ENCODE measurements at regions not wholly inside any gene's neighbourhood (a gene's known extent, or its start where the extent isn't known, plus 50 kb on each side); places are given as distances from the start of the nearest gene placed in this dataset.
"Not testable (repeated sequence)": the region's sequence is repeated elsewhere in the genome, so short reads cannot be mapped to it uniquely, and the experiment has no call there.

DNA sequence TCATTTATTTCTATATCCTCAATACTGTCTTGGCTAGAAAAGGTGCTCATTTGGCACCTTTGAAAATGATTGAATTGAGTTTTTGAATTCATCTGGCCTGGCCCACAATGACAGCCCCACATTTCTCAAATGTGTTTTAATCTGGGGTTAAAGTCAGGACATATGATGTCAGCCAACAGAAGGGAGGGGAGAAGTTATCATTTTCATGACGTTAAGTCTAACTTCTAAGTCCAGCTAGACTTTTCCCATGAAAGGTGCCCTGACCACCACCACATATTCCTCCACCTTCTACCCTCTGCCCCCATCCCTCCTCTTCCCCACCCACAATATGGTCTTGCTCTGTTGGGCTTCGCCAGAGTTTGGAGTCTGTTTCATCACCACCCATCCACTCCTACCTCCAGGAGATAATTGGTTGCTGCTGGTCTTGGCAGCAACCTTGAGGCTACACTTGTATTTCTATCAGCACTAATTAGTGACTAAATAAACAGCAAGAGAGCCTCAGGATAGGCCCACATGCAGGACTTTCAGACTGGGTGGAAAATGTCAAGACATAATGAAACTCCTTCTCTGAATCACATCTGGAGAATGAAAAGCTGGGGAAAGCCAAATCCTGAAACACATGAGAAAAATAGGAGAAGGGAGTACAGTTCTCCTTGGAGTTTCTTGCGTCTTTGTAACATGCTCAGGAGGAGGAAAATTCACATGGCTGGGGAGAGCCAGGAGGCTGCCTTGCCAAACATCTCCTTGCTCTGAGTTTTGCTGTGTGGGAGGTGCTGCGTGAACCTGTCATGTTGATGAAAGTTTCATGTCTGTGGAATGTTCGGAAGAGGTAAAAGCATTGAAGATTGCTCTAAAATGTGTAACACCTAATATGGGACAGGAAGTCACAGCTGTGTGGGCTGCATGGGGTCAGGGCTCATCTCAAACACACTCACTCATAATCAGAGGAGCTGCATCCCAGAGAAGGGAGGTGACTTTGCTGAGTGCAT is 544.7 kb upstream of the KLF4 start:
- Histone ChIP-seq H3K36me3 (ENCODE audit: control insufficient read depth, insufficient read depth, low read length) (no peaks in the 10 kb centered on the region), H3K27me3 (ENCODE audit: control insufficient read depth, insufficient read depth, low read length) (no peaks in the 10 kb centered on the region), H3K4me3 (ENCODE audit: low read depth, low read length) (no peak overlapping the region)
- DNase-seq (ENCODE audit: low read depth) = no peak
- TF ChIP-seq, protein P1, sequence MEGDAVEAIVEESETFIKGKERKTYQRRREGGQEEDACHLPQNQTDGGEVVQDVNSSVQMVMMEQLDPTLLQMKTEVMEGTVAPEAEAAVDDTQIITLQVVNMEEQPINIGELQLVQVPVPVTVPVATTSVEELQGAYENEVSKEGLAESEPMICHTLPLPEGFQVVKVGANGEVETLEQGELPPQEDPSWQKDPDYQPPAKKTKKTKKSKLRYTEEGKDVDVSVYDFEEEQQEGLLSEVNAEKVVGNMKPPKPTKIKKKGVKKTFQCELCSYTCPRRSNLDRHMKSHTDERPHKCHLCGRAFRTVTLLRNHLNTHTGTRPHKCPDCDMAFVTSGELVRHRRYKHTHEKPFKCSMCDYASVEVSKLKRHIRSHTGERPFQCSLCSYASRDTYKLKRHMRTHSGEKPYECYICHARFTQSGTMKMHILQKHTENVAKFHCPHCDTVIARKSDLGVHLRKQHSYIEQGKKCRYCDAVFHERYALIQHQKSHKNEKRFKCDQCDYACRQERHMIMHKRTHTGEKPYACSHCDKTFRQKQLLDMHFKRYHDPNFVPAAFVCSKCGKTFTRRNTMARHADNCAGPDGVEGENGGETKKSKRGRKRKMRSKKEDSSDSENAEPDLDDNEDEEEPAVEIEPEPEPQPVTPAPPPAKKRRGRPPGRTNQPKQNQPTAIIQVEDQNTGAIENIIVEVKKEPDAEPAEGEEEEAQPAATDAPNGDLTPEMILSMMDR (IDR thresholded peaks at IDR 0.05; ENCODE audit: insufficient read depth, low read length, severe bottlenecking) = no peak
- peak; percentile 18 for FAIRE-seq

DNA sequence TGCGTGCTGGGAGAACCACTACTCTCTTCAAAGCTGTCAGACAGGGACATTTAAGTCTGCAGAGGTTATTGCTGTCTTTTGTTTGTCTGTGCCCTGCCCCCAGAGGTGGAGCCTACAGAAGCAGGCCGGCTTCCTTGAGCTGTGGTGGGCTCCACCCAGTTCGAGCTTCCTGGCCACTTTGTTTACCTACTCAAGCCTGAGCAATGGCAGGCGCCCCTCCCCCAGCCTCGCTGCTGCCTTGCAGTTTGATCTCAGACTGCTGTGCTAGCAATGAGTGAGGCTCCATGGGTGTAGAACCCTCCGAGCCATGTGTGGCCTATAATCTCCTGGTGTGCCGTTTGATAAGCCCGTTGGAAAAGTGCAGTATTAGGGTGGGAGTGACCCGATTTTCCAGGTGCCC is 542.5 kb upstream of the KLF4 start:
- H3K36me3 ChIP-seq (ENCODE audit: control insufficient read depth, insufficient read depth, low read length); FAIRE-seq; DNase-seq (ENCODE audit: low read depth); H3K4me3 ChIP-seq (ENCODE audit: low read depth, low read length); H3K27me3 ChIP-seq (ENCODE audit: control insufficient read depth, insufficient read depth, low read length): not testable (repeated sequence)

DNA sequence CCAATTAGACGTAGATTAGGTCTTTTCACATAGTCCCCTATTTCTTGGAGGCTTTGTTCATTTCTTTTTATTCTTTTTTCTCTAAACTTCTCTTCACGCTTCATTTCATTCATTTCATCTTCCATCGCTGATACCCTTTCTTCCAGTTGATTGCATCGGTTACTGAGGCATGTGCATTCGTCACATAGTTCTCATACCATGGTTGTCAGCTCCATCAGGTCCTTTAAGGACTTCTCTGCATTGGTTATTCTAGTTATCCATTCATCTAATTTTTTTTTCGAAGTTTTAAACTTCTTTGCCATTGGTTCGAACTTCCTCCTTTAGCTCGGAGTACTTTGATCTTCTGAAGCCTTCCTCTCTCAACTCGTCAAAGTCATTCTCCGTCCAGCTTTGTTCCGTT is 541.7 kb upstream of the KLF4 start:
- not testable (repeated sequence) for H3K36me3 ChIP-seq (ENCODE audit: control insufficient read depth, insufficient read depth, low read length); H3K27me3 ChIP-seq (ENCODE audit: control insufficient read depth, insufficient read depth, low read length); FAIRE-seq; DNase-seq (ENCODE audit: low read depth); H3K4me3 ChIP-seq (ENCODE audit: low read depth, low read length)

DNA sequence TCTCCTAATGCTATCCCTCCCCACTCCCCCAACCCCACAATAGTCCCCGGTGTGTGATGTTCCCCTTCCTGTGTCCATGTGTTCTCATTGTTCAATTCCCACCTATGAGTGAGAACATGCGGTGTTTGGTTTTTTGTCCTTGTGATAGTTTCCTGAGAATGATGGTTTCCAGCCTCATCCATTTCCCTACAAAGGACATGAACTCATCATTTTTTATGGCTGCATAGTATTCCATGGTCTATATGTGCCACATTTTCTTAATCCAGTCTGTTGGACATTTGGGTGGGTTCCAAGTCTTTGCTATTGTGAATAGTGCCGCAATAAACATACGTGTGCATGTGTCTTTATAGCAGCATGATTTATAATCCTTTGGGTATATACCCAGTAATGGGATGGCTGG is 537.1 kb upstream of the KLF4 start:
- H3K36me3 ChIP-seq (ENCODE audit: control insufficient read depth, insufficient read depth, low read length); DNase-seq (ENCODE audit: low read depth); H3K4me3 ChIP-seq (ENCODE audit: low read depth, low read length); FAIRE-seq; H3K27me3 ChIP-seq (ENCODE audit: control insufficient read depth, insufficient read depth, low read length): not testable (repeated sequence)

DNA sequence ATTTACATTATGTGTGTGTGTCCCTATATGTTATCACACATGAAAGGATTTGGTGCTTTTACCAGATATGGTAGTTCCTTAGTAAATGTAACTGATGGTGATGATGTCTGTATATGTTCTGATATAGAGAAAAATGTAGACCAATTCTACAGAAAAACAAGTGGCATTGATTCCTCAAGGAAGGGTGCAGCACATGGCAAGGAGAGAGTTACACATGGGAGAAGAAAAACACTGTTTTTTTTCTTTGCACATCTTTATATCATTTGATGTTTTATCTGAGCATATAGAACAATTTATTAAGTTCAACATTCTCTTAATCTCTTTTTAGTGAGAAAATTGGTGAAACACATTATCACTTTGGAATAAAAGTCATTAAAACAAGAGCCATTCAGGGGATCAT is 535.0 kb upstream of the KLF4 start:
- Histone ChIP-seq H3K27me3 (ENCODE audit: control insufficient read depth, insufficient read depth, low read length) (no peaks in the 10 kb centered on the region), H3K36me3 (ENCODE audit: control insufficient read depth, insufficient read depth, low read length) (no peaks in the 10 kb centered on the region), H3K4me3 (ENCODE audit: low read depth, low read length) (no peak overlapping the region)
- TF ChIP-seq, protein P1 (IDR thresholded peaks at IDR 0.05; ENCODE audit: insufficient read depth, low read length, severe bottlenecking) = no peak
- no peak for FAIRE-seq
- DNase-seq (ENCODE audit: low read depth) = no peak

DNA sequence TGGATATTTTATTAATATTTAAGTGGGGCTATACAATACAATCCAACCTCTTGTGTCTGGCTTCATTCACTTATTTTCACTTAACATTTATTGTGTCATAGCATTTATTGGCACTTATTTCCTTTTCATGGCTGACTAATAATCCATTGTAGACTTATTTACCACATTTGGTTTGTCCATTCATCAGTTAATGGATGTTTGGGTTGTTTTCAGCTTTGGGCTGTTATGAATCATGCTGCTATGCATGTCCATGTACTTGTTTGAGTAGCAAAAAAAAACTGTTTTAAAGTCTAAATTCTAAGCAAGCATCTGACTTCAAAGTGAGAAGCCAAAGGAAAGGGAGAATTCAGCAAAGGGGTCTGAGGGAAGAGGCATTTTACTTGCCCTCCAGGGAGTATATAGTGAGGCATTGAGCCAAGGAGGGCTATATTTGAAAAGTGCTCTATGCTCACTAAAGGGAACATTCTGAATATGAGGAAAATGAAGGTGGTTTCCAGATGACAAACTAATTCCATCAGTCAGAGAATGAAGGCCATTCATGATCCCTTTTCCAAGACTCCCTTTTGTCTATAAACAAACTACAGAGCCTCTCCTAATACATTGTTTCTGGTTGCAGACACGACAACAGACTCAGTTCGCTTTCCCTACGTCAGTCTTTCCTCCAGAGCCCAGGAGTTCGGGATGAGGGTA is 532.8 kb upstream of the KLF4 start:
- H3K27me3 ChIP-seq (ENCODE audit: control insufficient read depth, insufficient read depth, low read length) = no peaks in the 10 kb centered on the region
- peak; percentile 42 for DNase-seq (ENCODE audit: low read depth)
- H3K4me3 ChIP-seq (ENCODE audit: low read depth, low read length) = no peak overlapping the region
- H3K36me3 ChIP-seq (ENCODE audit: control insufficient read depth, insufficient read depth, low read length) = no peaks in the 10 kb centered on the region
- no peak for FAIRE-seq
- TF ChIP-seq, protein P1 (IDR thresholded peaks at IDR 0.05; ENCODE audit: insufficient read depth, low read length, severe bottlenecking) = no peak

DNA sequence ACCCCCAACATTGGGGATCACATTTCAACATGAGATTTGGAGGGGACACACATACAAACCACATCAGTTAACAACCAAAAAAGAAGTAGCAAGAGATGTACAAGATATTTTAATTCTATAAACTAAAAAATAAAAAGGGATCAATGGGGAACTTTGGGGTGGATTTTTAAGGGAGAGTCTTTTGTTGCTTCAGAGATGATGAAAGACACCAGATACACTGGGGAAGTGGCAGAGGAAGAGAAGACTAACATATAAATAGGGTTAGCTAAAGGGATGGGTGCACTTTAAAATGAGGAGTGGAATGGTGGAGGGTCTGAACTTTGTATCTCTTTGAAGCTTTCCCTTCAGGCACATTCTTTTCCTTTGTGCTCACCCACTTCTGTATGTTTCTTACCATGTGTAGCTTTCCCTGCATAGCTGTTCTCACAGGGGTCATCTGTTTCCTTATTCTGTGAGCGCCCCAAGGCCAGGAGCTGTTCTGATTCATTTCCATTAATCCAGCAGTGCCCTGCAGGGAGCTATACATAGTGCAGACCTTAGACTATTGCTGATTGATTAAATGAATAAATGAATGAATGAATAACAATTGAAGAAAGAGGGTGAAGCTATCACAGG is 531.6 kb upstream of the KLF4 start:
- no peak for DNase-seq (ENCODE audit: low read depth)
- Histone ChIP-seq H3K36me3 (ENCODE audit: control insufficient read depth, insufficient read depth, low read length) (no peaks in the 10 kb centered on the region), H3K27me3 (ENCODE audit: control insufficient read depth, insufficient read depth, low read length) (no peaks in the 10 kb centered on the region), H3K4me3 (ENCODE audit: low read depth, low read length) (no peak overlapping the region)
- no peak for FAIRE-seq
- TF ChIP-seq, protein P1 (IDR thresholded peaks at IDR 0.05; ENCODE audit: insufficient read depth, low read length, severe bottlenecking) = no peak

Data from bronchial epithelial cell (primary cell).